Stimulated activated CD4-positive, alpha-beta T cell treated with anti-CD3 and anti-CD28 coated beads, Interleukin-1b, Interleukin-23, amount 100 ng/mL, for 1 hour (primary cell): ENCODE measurements at regions not wholly inside any gene's neighbourhood (a gene's known extent, or its start where the extent isn't known, plus 50 kb on each side); places are given as distances from the start of the nearest gene placed in this dataset.
"Not testable (repeated sequence)": the region's sequence is repeated elsewhere in the genome, so short reads cannot be mapped to it uniquely, and the experiment has no call there.

Experiments used
- DNase-seq, 2 donors: peaks; one replicate each; pipeline ENCODE4 v3.0.0-alpha.2; 2020; ENCODE audit warnings: low read depth in 2 of 2

- no peak for DNase-seq
Measured at GRCh38 chr13:75178436-75178835, 303.5 kb downstream of the TBC1D4 start.

DNA sequence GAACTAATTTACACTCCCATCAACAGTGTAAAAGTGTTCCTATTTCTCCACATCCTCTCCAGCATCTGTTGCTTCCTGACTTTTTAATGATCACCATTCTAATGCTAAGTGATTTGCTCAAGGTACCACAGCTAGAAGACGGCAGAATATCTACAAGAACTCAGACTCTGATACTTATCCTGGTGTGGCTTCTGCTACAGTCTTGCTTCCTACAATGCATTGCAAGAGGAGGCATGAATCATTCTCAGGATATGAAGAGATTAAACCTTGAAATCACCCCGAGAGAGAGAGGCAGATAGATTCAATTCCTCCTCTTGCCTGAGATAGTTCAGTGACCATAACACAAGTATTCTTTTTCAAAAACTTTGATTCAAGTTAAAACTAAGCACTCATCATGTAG lies 306.4 kb downstream of the TBC1D4 start:
- no peak for DNase-seq

DNA sequence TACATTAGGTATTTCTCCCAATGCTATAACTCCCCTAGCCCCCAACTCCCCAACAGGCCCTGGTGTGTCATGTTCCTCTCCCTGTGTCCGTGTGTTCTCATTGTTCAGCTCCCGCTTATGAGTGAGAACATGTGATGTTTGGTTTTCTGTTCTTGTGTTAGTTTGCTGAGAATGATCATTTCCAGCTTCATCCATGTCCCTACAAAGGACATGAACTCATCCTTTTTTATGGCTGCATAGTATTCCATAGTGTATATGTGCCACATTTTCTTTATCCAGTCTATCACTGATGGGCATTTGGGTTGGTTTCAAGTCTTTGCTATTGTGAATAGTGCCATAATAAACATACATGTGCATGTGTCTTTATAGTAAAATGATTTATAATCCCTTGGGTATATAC lies 306.9 kb downstream of the TBC1D4 start:
- DNase-seq: not testable (repeated sequence)

DNA sequence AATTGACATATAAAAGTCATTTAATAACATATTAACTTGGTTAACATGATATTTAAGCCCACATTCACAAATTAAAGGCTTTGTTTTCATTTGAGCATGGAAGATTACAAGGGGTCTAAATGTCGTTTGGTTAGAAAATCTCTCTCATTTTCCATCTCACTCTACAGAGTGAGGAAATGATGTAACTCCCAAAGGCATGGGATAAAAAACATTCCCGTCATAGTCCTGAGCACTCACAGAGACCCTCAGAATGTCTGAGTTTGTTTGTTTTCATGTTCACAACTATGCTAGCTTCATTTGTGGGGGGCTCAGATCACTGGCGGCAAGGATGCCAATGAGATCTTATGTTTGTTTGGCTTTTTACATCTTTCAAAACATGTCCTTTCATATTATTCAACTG lies 307.5 kb downstream of the TBC1D4 start:
- DNase-seq: no peak

DNA sequence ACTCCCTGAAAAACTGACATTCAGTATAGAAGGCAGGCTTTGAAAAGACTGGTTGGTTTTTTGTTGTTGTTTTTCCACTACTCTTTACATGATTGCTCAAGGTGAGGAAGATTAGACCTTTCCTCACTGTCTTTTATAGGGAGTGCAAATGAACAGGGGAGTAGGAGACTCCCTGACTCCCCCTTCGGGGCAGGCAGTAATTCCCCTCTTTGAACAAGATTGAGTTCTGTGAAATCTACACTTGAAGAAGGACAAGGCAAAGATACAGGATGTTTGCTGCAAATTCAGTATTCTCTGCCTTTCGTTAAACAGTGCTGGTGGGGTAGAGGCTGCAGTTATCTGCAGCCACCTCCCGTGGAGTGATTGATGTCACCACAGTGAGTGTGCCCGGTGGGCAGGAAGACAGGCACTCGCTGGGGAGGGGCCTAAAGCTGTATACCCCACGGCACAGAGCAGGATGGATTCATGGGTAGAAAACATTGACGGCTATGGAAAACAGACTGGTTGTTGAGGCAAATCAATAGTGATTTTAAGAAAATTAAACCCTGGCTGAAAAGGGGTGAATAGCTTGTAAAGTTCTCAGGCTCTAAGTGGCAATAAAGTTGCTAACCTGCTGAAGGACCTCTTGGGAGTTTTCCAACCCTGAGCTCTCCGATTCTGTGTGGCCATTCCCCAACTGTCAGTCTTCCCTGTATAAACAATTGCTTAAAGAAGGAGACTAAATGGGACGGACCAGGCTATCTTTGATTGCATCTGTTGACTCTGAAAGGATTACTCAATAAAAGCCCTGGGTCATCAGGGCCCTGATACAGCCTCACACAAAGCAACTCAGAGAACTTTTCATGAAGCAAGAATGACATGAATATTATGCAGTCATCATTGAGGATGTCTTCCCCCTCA lies 308.3 kb downstream of the TBC1D4 start:
- DNase-seq: no peak

DNA sequence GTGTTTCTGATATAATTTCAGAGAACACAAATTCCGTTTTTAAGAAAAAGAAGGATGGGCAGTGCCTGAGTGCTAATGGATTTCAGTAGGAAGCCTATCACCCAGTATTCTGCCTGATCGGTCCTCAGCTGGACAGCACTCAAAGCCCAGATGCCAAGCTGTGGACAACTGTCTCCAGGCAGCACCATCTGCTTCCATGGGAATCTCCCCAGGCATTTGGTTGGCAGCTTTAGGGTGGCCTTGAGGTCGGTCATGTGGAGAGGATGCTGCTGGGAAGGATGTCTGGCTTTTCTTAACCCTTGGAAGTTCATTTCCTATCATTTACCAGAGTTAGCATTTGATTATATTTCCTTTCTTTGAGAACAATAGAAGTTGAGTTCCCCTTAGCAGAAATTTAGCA lies 311.7 kb downstream of the TBC1D4 start:
- no peak for DNase-seq

GRCh38 chr13:75165543-75166230 lies 316.3 kb downstream of the TBC1D4 start:
- no peak for DNase-seq

GRCh38 chr13:75161804-75162203 lies 320.2 kb downstream of the TBC1D4 start:
- DNase-seq: no peak

GRCh38 chr13:75160984-75161383 lies 321.0 kb downstream of the TBC1D4 start:
- no peak for DNase-seq

DNA sequence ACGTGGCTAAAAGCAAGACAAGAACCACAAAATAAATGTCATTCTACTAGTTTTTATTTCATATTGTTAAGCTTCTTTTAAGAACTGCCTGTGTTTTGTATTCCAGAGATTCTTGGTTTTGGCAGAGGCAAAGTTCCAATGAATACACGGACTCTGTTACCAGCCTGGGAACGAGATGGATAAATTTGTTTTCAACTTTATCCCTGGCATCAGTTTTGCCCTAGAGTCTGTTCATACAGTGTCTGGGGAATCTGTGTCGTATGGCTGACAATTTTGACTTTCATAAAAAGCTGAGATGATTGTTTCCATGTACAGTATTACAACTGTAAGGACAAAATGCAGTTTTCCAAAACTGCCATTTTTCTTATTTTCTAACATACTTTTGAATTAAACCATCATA lies 327.6 kb downstream of the TBC1D4 start:
- no peak for DNase-seq

DNA sequence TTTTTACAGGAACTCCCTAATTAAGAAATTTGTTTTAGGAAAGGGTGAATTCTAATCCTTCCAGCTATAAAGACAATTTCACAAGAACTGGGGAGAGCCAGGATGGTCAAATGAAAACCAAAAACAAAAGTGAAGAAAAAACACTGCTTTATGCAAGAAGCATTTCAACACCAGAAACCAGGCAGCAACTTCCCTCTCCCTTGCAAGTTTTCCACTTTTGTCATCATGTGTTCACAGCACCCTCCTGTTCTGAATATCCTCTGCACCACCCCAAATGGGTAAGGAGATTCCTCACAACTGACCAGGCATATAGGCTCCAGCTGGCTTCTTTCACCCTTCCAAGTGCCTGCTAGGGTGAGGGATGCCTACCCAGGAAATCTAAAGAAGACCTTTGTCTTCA lies 328.1 kb downstream of the TBC1D4 start:
- no peak for DNase-seq

DNA sequence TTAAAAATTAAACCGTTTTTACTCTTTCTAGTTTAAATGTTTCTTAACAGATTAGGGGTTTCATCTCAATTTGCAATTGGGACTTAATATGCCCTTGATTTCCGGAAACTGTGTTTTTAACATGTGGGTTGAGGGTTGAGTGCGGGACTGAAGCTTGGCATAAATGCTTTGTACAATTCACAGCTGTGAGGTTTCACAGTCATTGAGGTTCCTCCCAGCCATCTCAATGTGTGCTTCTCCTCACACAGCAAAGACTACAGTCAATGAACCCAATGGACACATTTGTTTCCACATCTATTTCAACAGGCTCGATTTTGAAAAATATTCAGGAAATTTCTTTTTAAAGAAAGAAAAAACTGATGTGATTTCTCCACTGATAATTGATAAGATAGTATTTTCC lies 328.6 kb downstream of the TBC1D4 start:
- DNase-seq: no peak

GRCh38 chr13:75151081-75151643 lies 330.8 kb downstream of the TBC1D4 start:
- no peak for DNase-seq

DNA sequence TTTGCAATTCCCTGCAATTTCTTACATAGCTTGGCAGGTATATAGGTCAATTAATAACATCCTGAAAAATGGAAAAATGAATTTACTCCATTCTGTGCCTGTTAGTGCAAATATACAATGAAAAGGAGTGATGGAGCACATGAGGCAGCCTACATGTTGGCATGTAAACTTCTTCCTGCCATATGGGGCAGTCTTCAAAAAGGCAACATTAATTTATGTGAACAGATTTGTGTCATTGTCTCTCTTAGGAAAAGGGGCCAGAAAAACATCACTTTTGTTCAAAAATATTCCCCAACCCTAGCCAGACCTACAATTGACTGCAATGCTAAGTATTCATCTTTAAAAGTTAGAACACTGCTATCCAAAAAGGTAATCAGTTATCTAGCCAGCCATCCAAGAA lies 332.2 kb downstream of the TBC1D4 start:
- DNase-seq: no peak

DNA sequence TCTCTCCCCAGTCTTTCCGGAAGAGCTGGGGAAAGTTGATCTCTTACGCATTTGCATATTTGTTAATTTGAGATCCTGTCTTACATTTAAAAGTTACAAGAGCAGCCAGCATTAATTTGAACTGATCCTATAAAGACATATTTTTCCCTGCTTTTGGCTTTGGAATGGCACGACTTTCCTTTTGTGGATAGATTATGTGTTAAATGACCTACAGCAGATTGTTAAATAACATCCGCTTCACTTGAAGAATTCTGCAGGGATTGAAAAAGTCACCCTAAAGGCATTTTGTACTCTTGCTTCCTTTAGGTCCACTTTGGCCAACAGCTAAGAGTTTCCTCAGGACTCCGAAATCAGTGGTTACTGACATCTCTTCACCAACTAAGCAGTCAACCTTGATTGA lies 334.0 kb downstream of the TBC1D4 start:
- no peak for DNase-seq

GRCh38 chr13:75146436-75146835 lies 335.5 kb downstream of the TBC1D4 start:
- DNase-seq: no peak

GRCh38 chr13:75145927-75146326 lies 336.0 kb downstream of the TBC1D4 start:
- no peak for DNase-seq

GRCh38 chr13:75139291-75139690 lies 342.7 kb downstream of the TBC1D4 start:
- DNase-seq: no peak

GRCh38 chr13:75137911-75138571 lies 343.9 kb downstream of the TBC1D4 start:
- DNase-seq: no peak

DNA sequence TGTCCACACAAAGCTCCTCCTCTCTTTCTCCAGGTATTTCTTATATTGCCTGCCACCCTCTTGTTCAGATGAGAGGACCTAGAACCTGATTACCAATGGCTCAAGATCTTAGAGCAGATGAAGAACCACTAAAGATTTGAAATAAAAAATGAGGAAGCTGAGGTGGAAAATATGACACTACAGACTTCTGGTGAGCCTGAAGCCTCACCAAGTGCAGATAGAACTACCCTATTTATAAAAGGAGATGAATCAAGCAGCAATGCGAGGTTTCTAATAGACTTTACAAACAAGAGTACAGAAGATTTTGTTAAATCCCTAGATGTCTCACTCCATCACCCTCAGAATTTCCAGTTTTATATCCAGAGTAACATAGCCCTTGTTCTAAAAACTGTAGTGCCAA lies 345.8 kb downstream of the TBC1D4 start:
- DNase-seq: no peak

DNA sequence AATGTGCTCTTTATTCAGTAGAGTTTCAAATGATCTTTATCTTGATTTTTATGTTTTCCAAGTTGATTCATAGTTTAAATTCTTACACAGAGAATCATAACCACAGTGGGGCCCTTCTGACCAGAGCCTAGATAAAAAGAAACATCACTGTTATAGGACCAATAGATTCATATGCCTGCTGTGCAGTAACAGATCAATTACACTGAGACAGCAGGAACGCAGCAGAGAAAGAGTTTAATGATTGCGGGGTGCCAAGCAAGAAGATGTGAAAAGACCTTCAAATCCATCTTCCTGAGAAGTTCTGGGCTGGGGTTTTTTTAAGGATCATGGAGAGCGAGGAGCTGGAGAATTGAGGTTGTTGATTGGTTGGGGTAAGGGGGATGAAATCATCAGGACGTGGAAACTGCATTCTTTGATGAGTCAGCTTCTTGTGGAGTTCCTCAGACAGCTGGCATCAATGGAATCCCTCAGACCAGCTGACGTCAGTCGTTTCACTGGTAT lies 346.6 kb downstream of the TBC1D4 start:
- DNase-seq: no peak
